Panc1 (cell line): ENCODE measurements at regions not wholly inside any gene's neighbourhood (a gene's known extent, or its start where the extent isn't known, plus 50 kb on each side); places are given as distances from the start of the nearest gene placed in this dataset.

Experiments used
- POLR2AphosphoS5 ChIP-seq: IDR thresholded peaks from 2 replicates; pipeline ENCODE4 v1.6.1; 2012; ENCODE audit warnings: mild to moderate bottlenecking, low read depth, low read length, moderate library complexity
- TF ChIP-seq, protein P1 (sequence below): fragments of 450-650 bp; IDR thresholded peaks from 2 replicates; pipeline ENCODE4 v1.5.1; 2017; ENCODE audit warnings: mild to moderate bottlenecking
- TF ChIP-seq, protein P2 (sequence below), 2 experiments: IDR thresholded peaks; 2 replicates each; pipeline ENCODE4 v1.6.1; 2011 to 2012; ENCODE audit warnings: low read depth in 2 of 2, control low read depth in 1 of 2, low read length in 1 of 2, mild to moderate bottlenecking in 1 of 2, moderate library complexity in 1 of 2; ENCODE audit not compliant: insufficient read depth in 1 of 2

DNA sequence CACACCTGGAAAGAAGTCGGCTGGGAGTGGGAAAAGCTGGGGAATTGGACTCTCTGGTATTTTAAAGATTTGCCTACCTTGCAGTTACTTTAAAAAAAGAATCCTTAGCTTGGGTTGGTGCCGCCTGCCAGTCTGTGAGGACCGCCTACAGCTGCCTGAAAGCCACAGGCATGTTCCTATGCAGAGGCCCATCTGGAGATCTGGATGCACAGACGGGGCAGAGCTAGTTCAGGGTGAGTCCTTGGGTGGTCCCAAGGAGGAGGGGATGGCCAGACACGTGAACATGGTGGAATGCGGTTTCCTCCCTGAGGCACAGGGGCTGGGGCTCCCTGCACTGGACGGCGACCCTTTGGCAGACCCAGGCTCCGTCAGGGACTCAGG lies 113.2 kb upstream of the IQSEC1 start:
- TF ChIP-seq, protein P1, sequence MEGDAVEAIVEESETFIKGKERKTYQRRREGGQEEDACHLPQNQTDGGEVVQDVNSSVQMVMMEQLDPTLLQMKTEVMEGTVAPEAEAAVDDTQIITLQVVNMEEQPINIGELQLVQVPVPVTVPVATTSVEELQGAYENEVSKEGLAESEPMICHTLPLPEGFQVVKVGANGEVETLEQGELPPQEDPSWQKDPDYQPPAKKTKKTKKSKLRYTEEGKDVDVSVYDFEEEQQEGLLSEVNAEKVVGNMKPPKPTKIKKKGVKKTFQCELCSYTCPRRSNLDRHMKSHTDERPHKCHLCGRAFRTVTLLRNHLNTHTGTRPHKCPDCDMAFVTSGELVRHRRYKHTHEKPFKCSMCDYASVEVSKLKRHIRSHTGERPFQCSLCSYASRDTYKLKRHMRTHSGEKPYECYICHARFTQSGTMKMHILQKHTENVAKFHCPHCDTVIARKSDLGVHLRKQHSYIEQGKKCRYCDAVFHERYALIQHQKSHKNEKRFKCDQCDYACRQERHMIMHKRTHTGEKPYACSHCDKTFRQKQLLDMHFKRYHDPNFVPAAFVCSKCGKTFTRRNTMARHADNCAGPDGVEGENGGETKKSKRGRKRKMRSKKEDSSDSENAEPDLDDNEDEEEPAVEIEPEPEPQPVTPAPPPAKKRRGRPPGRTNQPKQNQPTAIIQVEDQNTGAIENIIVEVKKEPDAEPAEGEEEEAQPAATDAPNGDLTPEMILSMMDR, result no peak
- TF ChIP-seq POLR2AphosphoS5, result no peak
- TF ChIP-seq, protein P2, sequence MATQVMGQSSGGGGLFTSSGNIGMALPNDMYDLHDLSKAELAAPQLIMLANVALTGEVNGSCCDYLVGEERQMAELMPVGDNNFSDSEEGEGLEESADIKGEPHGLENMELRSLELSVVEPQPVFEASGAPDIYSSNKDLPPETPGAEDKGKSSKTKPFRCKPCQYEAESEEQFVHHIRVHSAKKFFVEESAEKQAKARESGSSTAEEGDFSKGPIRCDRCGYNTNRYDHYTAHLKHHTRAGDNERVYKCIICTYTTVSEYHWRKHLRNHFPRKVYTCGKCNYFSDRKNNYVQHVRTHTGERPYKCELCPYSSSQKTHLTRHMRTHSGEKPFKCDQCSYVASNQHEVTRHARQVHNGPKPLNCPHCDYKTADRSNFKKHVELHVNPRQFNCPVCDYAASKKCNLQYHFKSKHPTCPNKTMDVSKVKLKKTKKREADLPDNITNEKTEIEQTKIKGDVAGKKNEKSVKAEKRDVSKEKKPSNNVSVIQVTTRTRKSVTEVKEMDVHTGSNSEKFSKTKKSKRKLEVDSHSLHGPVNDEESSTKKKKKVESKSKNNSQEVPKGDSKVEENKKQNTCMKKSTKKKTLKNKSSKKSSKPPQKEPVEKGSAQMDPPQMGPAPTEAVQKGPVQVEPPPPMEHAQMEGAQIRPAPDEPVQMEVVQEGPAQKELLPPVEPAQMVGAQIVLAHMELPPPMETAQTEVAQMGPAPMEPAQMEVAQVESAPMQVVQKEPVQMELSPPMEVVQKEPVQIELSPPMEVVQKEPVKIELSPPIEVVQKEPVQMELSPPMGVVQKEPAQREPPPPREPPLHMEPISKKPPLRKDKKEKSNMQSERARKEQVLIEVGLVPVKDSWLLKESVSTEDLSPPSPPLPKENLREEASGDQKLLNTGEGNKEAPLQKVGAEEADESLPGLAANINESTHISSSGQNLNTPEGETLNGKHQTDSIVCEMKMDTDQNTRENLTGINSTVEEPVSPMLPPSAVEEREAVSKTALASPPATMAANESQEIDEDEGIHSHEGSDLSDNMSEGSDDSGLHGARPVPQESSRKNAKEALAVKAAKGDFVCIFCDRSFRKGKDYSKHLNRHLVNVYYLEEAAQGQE (IDR thresholded peaks at IDR 0.05; ENCODE audit: insufficient read depth in 1 of 2, low read depth in 2 of 2, low read length in 1 of 2), result no peak
